ENCODE measurements at regions not wholly inside any gene's neighbourhood (a gene's known extent, or its start where the extent isn't known, plus 50 kb on each side); places are given as distances from the start of the nearest gene placed in this dataset.
A peak's percentile ranks its signal among the peaks of the same experiment; 100 is the strongest.

- H3K4me3 ChIP-seq, result no peak overlapping the region
- TF ChIP-seq EP300 (IDR thresholded peaks at IDR 0.05) (no peak), POLR2A (IDR thresholded peaks at IDR 0.05) (no peak), CTCF (IDR thresholded peaks at IDR 0.05) (no peak)
- no peaks in the 10 kb centered on the region for H3K27me3 ChIP-seq
- H3K36me3 ChIP-seq, result no peaks in the 10 kb centered on the region
- no peaks in the 10 kb centered on the region for H3K9me3 ChIP-seq
- WGBS, 2 donors, result 66 to 69% methylated on average over 3 of the region's 3 CpGs
- peak overlapping the region; percentile 27 to 95 (median 89) for H3K27ac ChIP-seq
- peaks cover 0 to 83% (median 23%) of the 10 kb centered on the region in 4 donors for H3K4me1 ChIP-seq
- no peak for DNase-seq (ENCODE audit: low spot score in 2 of 2)
Measured at GRCh38 chr1:55579332-55580001, 364.3 kb upstream of the USP24 start.

GRCh38 chr1:55578646-55579045 lies 363.5 kb upstream of the USP24 start:
- DNase-seq (ENCODE audit: low spot score in 2 of 2), result no peak
- no peak overlapping the region for H3K4me3 ChIP-seq
- TF ChIP-seq POLR2A (IDR thresholded peaks at IDR 0.05), result no peak
- TF ChIP-seq CTCF (IDR thresholded peaks at IDR 0.05), result no peak
- TF ChIP-seq EP300 (IDR thresholded peaks at IDR 0.05), result no peak
- H3K4me1 ChIP-seq, result peaks cover 0 to 75% (median 16%) of the 10 kb centered on the region in 4 donors
- no peaks in the 10 kb centered on the region for H3K9me3 ChIP-seq
- 83 to 88% methylated on average over 1 of the region's 1 CpG for WGBS, 2 donors
- no peaks in the 10 kb centered on the region for H3K27me3 ChIP-seq
- peak overlapping the region in 2 of 4 donors; percentile 93 to 95 for H3K27ac ChIP-seq
- H3K36me3 ChIP-seq, result no peaks in the 10 kb centered on the region

GRCh38 chr1:55575571-55576279 lies 360.6 kb upstream of the USP24 start:
- Histone ChIP-seq H3K27me3 (no peaks in the 10 kb centered on the region), H3K4me1 (peaks cover 0 to 48% (median 4%) of the 10 kb centered on the region in 4 donors), H3K36me3 (no peaks in the 10 kb centered on the region), H3K27ac (peak overlapping the region in 2 of 4 donors; percentile 53 to 73), H3K9me3 (no peaks in the 10 kb centered on the region), H3K4me3 (no peak overlapping the region)
- TF ChIP-seq POLR2A (IDR thresholded peaks at IDR 0.05), result no peak
- TF ChIP-seq EP300 (IDR thresholded peaks at IDR 0.05), result peak in 1 of 2 donors; percentile 39
- no peak for TF ChIP-seq CTCF (IDR thresholded peaks at IDR 0.05)
- peak; percentile 41 to 64 for DNase-seq (ENCODE audit: low spot score in 2 of 2)
- 75 to 78% methylated on average over 4 of the region's 4 CpGs for WGBS, 2 donors

- H3K36me3 ChIP-seq, result no peaks in the 10 kb centered on the region
- no peaks in the 10 kb centered on the region for H3K9me3 ChIP-seq
- H3K4me3 ChIP-seq, result no peak overlapping the region
- peaks cover 0 to 38% (median 2%) of the 10 kb centered on the region in 4 donors for H3K4me1 ChIP-seq
- H3K27me3 ChIP-seq, result no peaks in the 10 kb centered on the region
- WGBS, 2 donors, result 81 to 83% methylated on average over 5 of the region's 5 CpGs
- no peak for DNase-seq (ENCODE audit: low spot score in 2 of 2)
- peak overlapping the region in 2 of 4 donors; percentile 53 to 73 for H3K27ac ChIP-seq
- TF ChIP-seq EP300 (IDR thresholded peaks at IDR 0.05) (no peak), POLR2A (IDR thresholded peaks at IDR 0.05) (no peak), CTCF (IDR thresholded peaks at IDR 0.05) (no peak)
Measured at GRCh38 chr1:55574691-55575225, 359.6 kb upstream of the USP24 start.

Data from tibial nerve (tissue), 4 donors.